GM23338 (cell line): ENCODE measurements at regions not wholly inside any gene's neighbourhood (a gene's known extent, or its start where the extent isn't known, plus 50 kb on each side); places are given as distances from the start of the nearest gene placed in this dataset.

ENCODE experiments used
- ATAC-seq: fragments of 200-7000 bp; cut with Tn5 transposase; 3 replicates; pipeline ENCODE4 v1.9.1; 2020
- DNase-seq: peaks from one replicate; pipeline ENCODE4 v3.0.0-alpha.2; 2015; ENCODE audit warnings: low spot score
- H2AFZ ChIP-seq: fragments of 200-600 bp; sonication (generic); 2 replicates; pipeline ENCODE4 v1.8.0; 2016; ENCODE audit warnings: antibody characterized with exemption, mild to moderate bottlenecking, moderate library complexity
- H3F3A ChIP-seq: fragments of 200-600 bp; sonication (generic); replicated peaks from 2 replicates; pipeline ENCODE4 v1.8.0; 2017; ENCODE audit warnings: antibody characterized with exemption, mixed run types, low read depth
- H3K27ac ChIP-seq: fragments of 200-600 bp; sonication (generic); 2 replicates; pipeline ENCODE4 v1.6.1; 2016; ENCODE audit warnings: low read depth
- H3K27me3 ChIP-seq: fragments of 200-600 bp; sonication (generic); 2 replicates; pipeline ENCODE4 v1.8.0; 2016; ENCODE audit warnings: mild to moderate bottlenecking, mixed run types, moderate library complexity; ENCODE audit not compliant: insufficient read depth
- H3K36me3 ChIP-seq: fragments of 200-600 bp; sonication (generic); 2 replicates; pipeline ENCODE4 v1.8.0; 2016; ENCODE audit warnings: mild to moderate bottlenecking; ENCODE audit not compliant: insufficient read depth
- H3K4me1 ChIP-seq: fragments of 200-600 bp; sonication (generic); 2 replicates; pipeline ENCODE4 v1.8.0; 2016; ENCODE audit warnings: mild to moderate bottlenecking, moderate library complexity; ENCODE audit not compliant: insufficient read depth
- H3K4me2 ChIP-seq: fragments of 200-600 bp; sonication (generic); 2 replicates; pipeline ENCODE4 v1.7.1; 2017; ENCODE audit warnings: mixed run types
- H3K4me3 ChIP-seq: fragments of 200-600 bp; sonication (generic); 2 replicates; pipeline ENCODE4 v1.6.1; 2016; ENCODE audit warnings: mixed run types
- H3K79me2 ChIP-seq: fragments of 200-600 bp; sonication (generic); replicated peaks from 2 replicates; pipeline ENCODE4 v1.8.0; 2017; ENCODE audit warnings: mild to moderate bottlenecking; ENCODE audit not compliant: insufficient read depth
- H3K9me2 ChIP-seq: fragments of 200-600 bp; sonication (generic); 2 replicates; pipeline ENCODE4 v1.8.0; 2017; ENCODE audit not compliant: insufficient read depth
- H4K20me1 ChIP-seq: fragments of 200-600 bp; sonication (generic); replicated peaks from 2 replicates; pipeline ENCODE4 v1.8.0; 2017; ENCODE audit warnings: mild to moderate bottlenecking; ENCODE audit not compliant: insufficient read depth
- H3K27ac Mint-ChIP-seq: 2 replicates; pipeline ENCODE4 v1.8.0; 2020; ENCODE audit warnings: inconsistent platforms, mild to moderate bottlenecking, moderate library complexity, mixed read lengths
- H3K27me3 Mint-ChIP-seq: 3 replicates; pipeline ENCODE4 v1.8.0; 2022; ENCODE audit warnings: low read depth, mild to moderate bottlenecking, moderate library complexity, mixed read lengths, inconsistent platforms; ENCODE audit not compliant: insufficient read depth, poor library complexity
- H3K36me3 Mint-ChIP-seq: 3 replicates; pipeline ENCODE4 v1.8.0; 2021; ENCODE audit warnings: low read depth, mild to moderate bottlenecking, inconsistent platforms, moderate library complexity, mixed read lengths
- H3K4me1 Mint-ChIP-seq: 3 replicates; pipeline ENCODE4 v1.8.0; 2020; ENCODE audit warnings: mild to moderate bottlenecking, inconsistent platforms, mixed read lengths
- H3K4me3 Mint-ChIP-seq: 3 replicates; pipeline ENCODE4 v1.8.0; 2021; ENCODE audit warnings: moderate library complexity, mild to moderate bottlenecking, inconsistent platforms, mixed read lengths
- H3K9me3 Mint-ChIP-seq: 3 replicates; pipeline ENCODE4 v1.8.0; 2020; ENCODE audit warnings: moderate library complexity, mild to moderate bottlenecking, inconsistent platforms, mixed read lengths
- CREB1 ChIP-seq: fragments of 250-450 bp; sonication (Bioruptor Pico); IDR thresholded peaks from 2 replicates; pipeline ENCODE4 v1.5.0; 2020; ENCODE audit warnings: low read depth, mild to moderate bottlenecking, moderate library complexity
- EZH2phosphoT487 ChIP-seq: fragments of 200-600 bp; sonication (generic); IDR thresholded peaks from one replicate; pipeline ENCODE4 v1.8.1; 2018; ENCODE audit warnings: antibody characterized with exemption; ENCODE audit not compliant: unreplicated experiment
- JUNB ChIP-seq: IDR thresholded peaks from one replicate; pipeline ENCODE4 v1.6.1; 2016; ENCODE audit warnings: antibody characterized with exemption; ENCODE audit not compliant: unreplicated experiment
- POLR2AphosphoS5 ChIP-seq: IDR thresholded peaks from 2 replicates; pipeline ENCODE4 v1.6.1; 2016; ENCODE audit warnings: antibody characterized with exemption, low read depth
- STAT1 ChIP-seq: IDR thresholded peaks from one replicate; pipeline ENCODE4 v1.6.1; 2016; ENCODE audit warnings: antibody characterized with exemption; ENCODE audit not compliant: unreplicated experiment
- ZNF114 ChIP-seq: fragments of 250-450 bp; sonication (Bioruptor Pico); IDR thresholded peaks from 2 replicates; pipeline ENCODE4 v1.5.0; 2020; ENCODE audit warnings: mild to moderate bottlenecking, moderate library complexity
- ZNF331 ChIP-seq: fragments of 250-450 bp; sonication (Bioruptor Pico); IDR thresholded peaks from 2 replicates; pipeline ENCODE4 v1.5.0; 2020; ENCODE audit warnings: low read depth, mild to moderate bottlenecking, moderate library complexity
- TF ChIP-seq, protein P1 (sequence below): fragments of 250-450 bp; sonication (Bioruptor Pico); IDR thresholded peaks from 2 replicates; pipeline ENCODE4 v1.5.0; 2020; ENCODE audit warnings: mild to moderate bottlenecking, moderate library complexity
- TF ChIP-seq, protein P2 (sequence below), 2 experiments: fragments of 200-600 bp in 1 of 2; sonication (generic) in 1 of 2; conservative IDR thresholded peaks; 2 replicates each; pipeline versions ENCODE4 v1.5.1 to v1.6.1; 2016 to 2017; ENCODE audit warnings: antibody characterized with exemption in 2 of 2, low read depth in 2 of 2, mild to moderate bottlenecking in 2 of 2, moderate library complexity in 1 of 2
- TF ChIP-seq, protein P3 (sequence below): IDR thresholded peaks from 2 replicates; pipeline ENCODE4 v1.6.1; 2016; ENCODE audit warnings: antibody characterized with exemption
- TF ChIP-seq, protein P4 (sequence below): IDR thresholded peaks from one replicate; pipeline ENCODE4 v1.6.1; 2018; ENCODE audit warnings: antibody characterized with exemption; ENCODE audit not compliant: unreplicated experiment

DNA sequence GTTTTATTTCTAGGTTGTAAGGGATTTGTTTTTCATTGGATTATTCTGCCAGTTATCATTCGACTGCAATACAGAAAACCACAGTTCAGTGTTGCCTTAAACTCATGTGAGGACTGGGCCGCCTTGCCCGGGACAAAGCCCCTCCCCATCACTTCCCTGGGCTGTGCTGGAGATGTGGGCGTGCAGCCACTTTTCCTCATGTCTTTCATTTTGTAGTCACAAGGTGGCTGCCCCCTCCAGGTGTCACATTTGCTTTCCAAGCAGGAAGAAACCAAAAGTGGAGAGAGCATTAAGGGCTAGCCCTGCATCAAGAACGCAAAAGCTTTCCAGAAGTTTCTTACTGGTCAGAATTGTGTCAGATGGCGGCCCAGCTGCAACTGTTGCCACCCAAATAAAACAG, 492.5 kb upstream of the ID2 start:
- no peaks in the 10 kb centered on the region for H3K79me2 ChIP-seq
- TF ChIP-seq CREB1 (CRISPR knock-in tag) (no peak), EZH2phosphoT487 (no peak), JUNB (no peak), ZNF331 (no peak), STAT1 (no peak), ZNF114 (CRISPR knock-in tag) (no peak), POLR2AphosphoS5 (no peak)
- TF ChIP-seq, protein P1, sequence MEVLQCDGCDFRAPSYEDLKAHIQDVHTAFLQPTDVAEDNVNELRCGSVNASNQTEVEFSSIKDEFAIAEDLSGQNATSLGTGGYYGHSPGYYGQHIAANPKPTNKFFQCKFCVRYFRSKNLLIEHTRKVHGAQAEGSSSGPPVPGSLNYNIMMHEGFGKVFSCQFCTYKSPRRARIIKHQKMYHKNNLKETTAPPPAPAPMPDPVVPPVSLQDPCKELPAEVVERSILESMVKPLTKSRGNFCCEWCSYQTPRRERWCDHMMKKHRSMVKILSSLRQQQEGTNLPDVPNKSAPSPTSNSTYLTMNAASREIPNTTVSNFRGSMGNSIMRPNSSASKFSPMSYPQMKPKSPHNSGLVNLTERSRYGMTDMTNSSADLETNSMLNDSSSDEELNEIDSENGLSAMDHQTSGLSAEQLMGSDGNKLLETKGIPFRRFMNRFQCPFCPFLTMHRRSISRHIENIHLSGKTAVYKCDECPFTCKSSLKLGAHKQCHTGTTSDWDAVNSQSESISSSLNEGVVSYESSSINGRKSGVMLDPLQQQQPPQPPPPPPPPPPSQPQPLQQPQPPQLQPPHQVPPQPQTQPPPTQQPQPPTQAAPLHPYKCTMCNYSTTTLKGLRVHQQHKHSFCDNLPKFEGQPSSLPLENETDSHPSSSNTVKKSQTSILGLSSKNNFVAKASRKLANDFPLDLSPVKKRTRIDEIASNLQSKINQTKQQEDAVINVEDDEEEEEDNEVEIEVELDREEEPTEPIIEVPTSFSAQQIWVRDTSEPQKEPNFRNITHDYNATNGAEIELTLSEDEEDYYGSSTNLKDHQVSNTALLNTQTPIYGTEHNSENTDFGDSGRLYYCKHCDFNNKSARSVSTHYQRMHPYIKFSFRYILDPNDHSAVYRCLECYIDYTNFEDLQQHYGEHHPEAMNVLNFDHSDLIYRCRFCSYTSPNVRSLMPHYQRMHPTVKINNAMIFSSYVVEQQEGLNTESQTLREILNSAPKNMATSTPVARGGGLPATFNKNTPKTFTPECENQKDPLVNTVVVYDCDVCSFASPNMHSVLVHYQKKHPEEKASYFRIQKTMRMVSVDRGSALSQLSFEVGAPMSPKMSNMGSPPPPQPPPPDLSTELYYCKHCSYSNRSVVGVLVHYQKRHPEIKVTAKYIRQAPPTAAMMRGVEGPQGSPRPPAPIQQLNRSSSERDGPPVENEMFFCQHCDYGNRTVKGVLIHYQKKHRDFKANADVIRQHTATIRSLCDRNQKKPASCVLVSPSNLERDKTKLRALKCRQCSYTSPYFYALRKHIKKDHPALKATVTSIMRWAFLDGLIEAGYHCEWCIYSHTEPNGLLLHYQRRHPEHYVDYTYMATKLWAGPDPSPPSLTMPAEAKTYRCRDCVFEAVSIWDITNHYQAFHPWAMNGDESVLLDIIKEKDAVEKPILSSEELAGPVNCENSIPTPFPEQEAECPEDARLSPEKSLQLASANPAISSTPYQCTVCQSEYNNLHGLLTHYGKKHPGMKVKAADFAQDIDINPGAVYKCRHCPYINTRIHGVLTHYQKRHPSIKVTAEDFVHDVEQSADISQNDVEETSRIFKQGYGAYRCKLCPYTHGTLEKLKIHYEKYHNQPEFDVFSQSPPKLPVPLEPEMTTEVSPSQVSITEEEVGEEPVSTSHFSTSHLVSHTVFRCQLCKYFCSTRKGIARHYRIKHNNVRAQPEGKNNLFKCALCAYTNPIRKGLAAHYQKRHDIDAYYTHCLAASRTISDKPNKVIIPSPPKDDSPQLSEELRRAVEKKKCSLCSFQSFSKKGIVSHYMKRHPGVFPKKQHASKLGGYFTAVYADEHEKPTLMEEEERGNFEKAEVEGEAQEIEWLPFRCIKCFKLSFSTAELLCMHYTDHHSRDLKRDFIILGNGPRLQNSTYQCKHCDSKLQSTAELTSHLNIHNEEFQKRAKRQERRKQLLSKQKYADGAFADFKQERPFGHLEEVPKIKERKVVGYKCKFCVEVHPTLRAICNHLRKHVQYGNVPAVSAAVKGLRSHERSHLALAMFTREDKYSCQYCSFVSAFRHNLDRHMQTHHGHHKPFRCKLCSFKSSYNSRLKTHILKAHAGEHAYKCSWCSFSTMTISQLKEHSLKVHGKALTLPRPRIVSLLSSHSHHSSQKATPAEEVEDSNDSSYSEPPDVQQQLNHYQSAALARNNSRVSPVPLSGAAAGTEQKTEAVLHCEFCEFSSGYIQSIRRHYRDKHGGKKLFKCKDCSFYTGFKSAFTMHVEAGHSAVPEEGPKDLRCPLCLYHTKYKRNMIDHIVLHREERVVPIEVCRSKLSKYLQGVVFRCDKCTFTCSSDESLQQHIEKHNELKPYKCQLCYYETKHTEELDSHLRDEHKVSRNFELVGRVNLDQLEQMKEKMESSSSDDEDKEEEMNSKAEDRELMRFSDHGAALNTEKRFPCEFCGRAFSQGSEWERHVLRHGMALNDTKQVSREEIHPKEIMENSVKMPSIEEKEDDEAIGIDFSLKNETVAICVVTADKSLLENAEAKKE (CRISPR knock-in tag), result no peak
- TF ChIP-seq, protein P2, sequence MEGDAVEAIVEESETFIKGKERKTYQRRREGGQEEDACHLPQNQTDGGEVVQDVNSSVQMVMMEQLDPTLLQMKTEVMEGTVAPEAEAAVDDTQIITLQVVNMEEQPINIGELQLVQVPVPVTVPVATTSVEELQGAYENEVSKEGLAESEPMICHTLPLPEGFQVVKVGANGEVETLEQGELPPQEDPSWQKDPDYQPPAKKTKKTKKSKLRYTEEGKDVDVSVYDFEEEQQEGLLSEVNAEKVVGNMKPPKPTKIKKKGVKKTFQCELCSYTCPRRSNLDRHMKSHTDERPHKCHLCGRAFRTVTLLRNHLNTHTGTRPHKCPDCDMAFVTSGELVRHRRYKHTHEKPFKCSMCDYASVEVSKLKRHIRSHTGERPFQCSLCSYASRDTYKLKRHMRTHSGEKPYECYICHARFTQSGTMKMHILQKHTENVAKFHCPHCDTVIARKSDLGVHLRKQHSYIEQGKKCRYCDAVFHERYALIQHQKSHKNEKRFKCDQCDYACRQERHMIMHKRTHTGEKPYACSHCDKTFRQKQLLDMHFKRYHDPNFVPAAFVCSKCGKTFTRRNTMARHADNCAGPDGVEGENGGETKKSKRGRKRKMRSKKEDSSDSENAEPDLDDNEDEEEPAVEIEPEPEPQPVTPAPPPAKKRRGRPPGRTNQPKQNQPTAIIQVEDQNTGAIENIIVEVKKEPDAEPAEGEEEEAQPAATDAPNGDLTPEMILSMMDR (conservative IDR thresholded peaks at IDR 0.05; ENCODE audit: low read depth in 2 of 2), result no peak
- TF ChIP-seq, protein P3, sequence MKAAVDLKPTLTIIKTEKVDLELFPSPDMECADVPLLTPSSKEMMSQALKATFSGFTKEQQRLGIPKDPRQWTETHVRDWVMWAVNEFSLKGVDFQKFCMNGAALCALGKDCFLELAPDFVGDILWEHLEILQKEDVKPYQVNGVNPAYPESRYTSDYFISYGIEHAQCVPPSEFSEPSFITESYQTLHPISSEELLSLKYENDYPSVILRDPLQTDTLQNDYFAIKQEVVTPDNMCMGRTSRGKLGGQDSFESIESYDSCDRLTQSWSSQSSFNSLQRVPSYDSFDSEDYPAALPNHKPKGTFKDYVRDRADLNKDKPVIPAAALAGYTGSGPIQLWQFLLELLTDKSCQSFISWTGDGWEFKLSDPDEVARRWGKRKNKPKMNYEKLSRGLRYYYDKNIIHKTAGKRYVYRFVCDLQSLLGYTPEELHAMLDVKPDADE, result no peak
- TF ChIP-seq, protein P4, sequence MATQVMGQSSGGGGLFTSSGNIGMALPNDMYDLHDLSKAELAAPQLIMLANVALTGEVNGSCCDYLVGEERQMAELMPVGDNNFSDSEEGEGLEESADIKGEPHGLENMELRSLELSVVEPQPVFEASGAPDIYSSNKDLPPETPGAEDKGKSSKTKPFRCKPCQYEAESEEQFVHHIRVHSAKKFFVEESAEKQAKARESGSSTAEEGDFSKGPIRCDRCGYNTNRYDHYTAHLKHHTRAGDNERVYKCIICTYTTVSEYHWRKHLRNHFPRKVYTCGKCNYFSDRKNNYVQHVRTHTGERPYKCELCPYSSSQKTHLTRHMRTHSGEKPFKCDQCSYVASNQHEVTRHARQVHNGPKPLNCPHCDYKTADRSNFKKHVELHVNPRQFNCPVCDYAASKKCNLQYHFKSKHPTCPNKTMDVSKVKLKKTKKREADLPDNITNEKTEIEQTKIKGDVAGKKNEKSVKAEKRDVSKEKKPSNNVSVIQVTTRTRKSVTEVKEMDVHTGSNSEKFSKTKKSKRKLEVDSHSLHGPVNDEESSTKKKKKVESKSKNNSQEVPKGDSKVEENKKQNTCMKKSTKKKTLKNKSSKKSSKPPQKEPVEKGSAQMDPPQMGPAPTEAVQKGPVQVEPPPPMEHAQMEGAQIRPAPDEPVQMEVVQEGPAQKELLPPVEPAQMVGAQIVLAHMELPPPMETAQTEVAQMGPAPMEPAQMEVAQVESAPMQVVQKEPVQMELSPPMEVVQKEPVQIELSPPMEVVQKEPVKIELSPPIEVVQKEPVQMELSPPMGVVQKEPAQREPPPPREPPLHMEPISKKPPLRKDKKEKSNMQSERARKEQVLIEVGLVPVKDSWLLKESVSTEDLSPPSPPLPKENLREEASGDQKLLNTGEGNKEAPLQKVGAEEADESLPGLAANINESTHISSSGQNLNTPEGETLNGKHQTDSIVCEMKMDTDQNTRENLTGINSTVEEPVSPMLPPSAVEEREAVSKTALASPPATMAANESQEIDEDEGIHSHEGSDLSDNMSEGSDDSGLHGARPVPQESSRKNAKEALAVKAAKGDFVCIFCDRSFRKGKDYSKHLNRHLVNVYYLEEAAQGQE, result no peak
- H3K9me2 ChIP-seq, result no peaks in the 10 kb centered on the region
- Mint-ChIP-seq H3K27ac (no peak overlapping the region), H3K9me3 (peaks cover 11% of the 10 kb centered on the region; the same call in 2 of the 3 replicates), H3K4me1 (peaks cover 32% of the 10 kb centered on the region), H3K4me3 (no peak overlapping the region), H3K27me3 (no peaks in the 10 kb centered on the region), H3K36me3 (peaks cover 2% of the 10 kb centered on the region; the same call in 2 of the 3 replicates)
- H3F3A ChIP-seq, result no peaks in the 10 kb centered on the region
- H4K20me1 ChIP-seq, result no peaks in the 10 kb centered on the region
- H3K27me3 ChIP-seq, result no peaks in the 10 kb centered on the region
- ATAC-seq (peak; percentile 22; the same call in 1 of the 3 replicates), DNase-seq (peak; percentile 9)
- H3K4me1 ChIP-seq, result peaks cover 24% of the 10 kb centered on the region
- H3K36me3 ChIP-seq, result no peaks in the 10 kb centered on the region
- H3K4me2 ChIP-seq, result no peak overlapping the region
- peak overlapping the region; percentile 69 for H2AFZ ChIP-seq
- no peak overlapping the region for H3K4me3 ChIP-seq
- H3K27ac ChIP-seq, result no peak overlapping the region
